HG02973 (cell line): ENCODE measurements at regions not wholly inside any gene's neighbourhood (a gene's known extent, or its start where the extent isn't known, plus 50 kb on each side); places are given as distances from the start of the nearest gene placed in this dataset.

Source experiments
- ATAC-seq: cut with Tn5 transposase; IDR thresholded peaks from one replicate; pipeline ENCODE4 v1.9.1; 2021; ENCODE audit warnings: moderate library complexity; ENCODE audit not compliant: unreplicated experiment

- ATAC-seq: no peak
These were observed 159.5 kb upstream of the NDUFV2 start for GRCh38 chr18:8942909-8943545.

- no peak for ATAC-seq
These were observed 158.3 kb upstream of the NDUFV2 start for GRCh38 chr18:8943900-8944870.

- ATAC-seq: no peak
These were observed 157.6 kb upstream of the NDUFV2 start for GRCh38 chr18:8944871-8945245.

GRCh38 chr18:8945514-8945913 lies 157.0 kb upstream of the NDUFV2 start:
- no peak for ATAC-seq

GRCh38 chr18:8946066-8946838 lies 156.2 kb upstream of the NDUFV2 start:
- ATAC-seq: no peak

GRCh38 chr18:8947566-8947965 lies 154.9 kb upstream of the NDUFV2 start:
- ATAC-seq: no peak

- ATAC-seq: no peak
These were observed 154.5 kb upstream of the NDUFV2 start for GRCh38 chr18:8948011-8948410.

- ATAC-seq: no peak
These were observed 153.9 kb upstream of the NDUFV2 start for GRCh38 chr18:8948471-8949149.

GRCh38 chr18:8949206-8949605 lies 153.3 kb upstream of the NDUFV2 start:
- no peak for ATAC-seq

GRCh38 chr18:8951491-8951890 lies 151.0 kb upstream of the NDUFV2 start:
- no peak for ATAC-seq

GRCh38 chr18:8952174-8952573 lies 150.3 kb upstream of the NDUFV2 start:
- no peak for ATAC-seq

- ATAC-seq: no peak
These were observed 149.4 kb upstream of the NDUFV2 start for GRCh38 chr18:8952769-8953760.

GRCh38 chr18:8957731-8958130 lies 144.8 kb upstream of the NDUFV2 start:
- no peak for ATAC-seq

GRCh38 chr18:8958660-8959059 lies 143.8 kb upstream of the NDUFV2 start:
- no peak for ATAC-seq

GRCh38 chr18:8959551-8960135 lies 142.9 kb upstream of the NDUFV2 start:
- ATAC-seq: no peak

GRCh38 chr18:8960740-8961657 lies 141.5 kb upstream of the NDUFV2 start:
- no peak for ATAC-seq

- ATAC-seq: no peak
These were observed 140.2 kb upstream of the NDUFV2 start for GRCh38 chr18:8962192-8962779.
